ENCODE measurements at regions not wholly inside any gene's neighbourhood (a gene's known extent, or its start where the extent isn't known, plus 50 kb on each side); places are given as distances from the start of the nearest gene placed in this dataset.

- TF ChIP-seq CTCF (IDR thresholded peaks at IDR 0.05; ENCODE audit: low read depth, low read length) (no peak), EZH2phosphoT487 (IDR thresholded peaks at IDR 0.05; ENCODE audit: low read depth) (no peak)
These were observed 73.9 kb upstream of the FGF3 start for GRCh38 chr11:69892986-69893555.
